Testis (tissue), 2 donors: ENCODE measurements at regions not wholly inside any gene's neighbourhood (a gene's known extent, or its start where the extent isn't known, plus 50 kb on each side); places are given as distances from the start of the nearest gene placed in this dataset.

Experiments used
- DNase-seq: peaks from one replicate; pipeline ENCODE4 v3.0.0-alpha.2; 2019
- H3K27ac ChIP-seq, 2 donors: fragments of 200-600 bp; sonication (generic); one replicate each; pipeline ENCODE4 v1.5.1; 2019
- H3K27me3 ChIP-seq: fragments of 200-600 bp; sonication (generic); one replicate; pipeline ENCODE4 v1.5.1; 2019
- H3K36me3 ChIP-seq: fragments of 200-600 bp; sonication (generic); one replicate; pipeline ENCODE4 v1.5.1; 2017; ENCODE audit warnings: low read depth; ENCODE audit errors: missing control alignments
- H3K4me1 ChIP-seq: fragments of 200-600 bp; sonication (generic); one replicate; pipeline ENCODE4 v1.5.1; 2019
- H3K4me3 ChIP-seq, 2 donors: fragments of 200-600 bp; sonication (generic); one replicate each; pipeline ENCODE4 v1.5.1; 2017 to 2019
- H3K9me3 ChIP-seq: fragments of 200-600 bp; sonication (generic); one replicate; pipeline ENCODE4 v1.5.1; 2017
- POLR2A ChIP-seq: fragments of 450-650 bp; IDR thresholded peaks from one replicate; pipeline ENCODE4 v1.6.1; 2017; ENCODE audit warnings: antibody characterized with exemption, mild to moderate bottlenecking, moderate library complexity
- WGBS, 2 donors: methylation state at CpG; one replicate each; pipeline ENCODE4 v1.1.5; 2018; 5-methylcytosine and 5-hydroxymethylcytosine counted together
- intact Hi-C: fragments of 100-400 bp; cut with DNase I; formaldehyde crosslinking; loops from one replicate; pipeline ENCODE4 v1.15.1; 2023; ENCODE audit warnings: low total_unique reads
- TF ChIP-seq, protein P1 (sequence below), 3 experiments: fragments of 450-650 bp in 2 of 3; fragments of 200-600 bp in 1 of 3; sonication (generic) in 1 of 3; IDR thresholded peaks; one replicate each; pipeline ENCODE4 v1.5.1; 2016 to 2019; ENCODE audit warnings: antibody characterized with exemption in 3 of 3, mild to moderate bottlenecking in 2 of 3, moderate library complexity in 1 of 3

DNA sequence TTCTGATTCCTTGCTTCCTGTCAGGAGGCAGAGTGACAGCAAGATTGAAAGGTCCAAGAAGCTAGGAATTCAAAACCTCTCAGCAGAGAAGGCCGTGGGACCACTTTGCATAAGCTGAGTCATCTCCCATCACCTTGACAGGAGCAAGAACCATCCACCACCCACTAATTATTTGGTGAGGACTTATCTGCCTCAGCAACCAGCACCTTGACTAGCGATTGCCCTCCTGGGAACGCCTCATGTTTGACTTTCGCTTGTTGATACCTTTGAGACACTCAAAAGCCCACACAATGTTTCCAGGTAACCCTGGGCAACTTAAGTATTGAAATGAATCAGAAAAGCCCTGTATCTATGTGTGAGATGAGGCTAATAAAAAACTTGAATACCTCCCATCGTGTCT, 233.5 kb upstream of the GYPA start:
- TF ChIP-seq POLR2A: no peak
- TF ChIP-seq, protein P1, sequence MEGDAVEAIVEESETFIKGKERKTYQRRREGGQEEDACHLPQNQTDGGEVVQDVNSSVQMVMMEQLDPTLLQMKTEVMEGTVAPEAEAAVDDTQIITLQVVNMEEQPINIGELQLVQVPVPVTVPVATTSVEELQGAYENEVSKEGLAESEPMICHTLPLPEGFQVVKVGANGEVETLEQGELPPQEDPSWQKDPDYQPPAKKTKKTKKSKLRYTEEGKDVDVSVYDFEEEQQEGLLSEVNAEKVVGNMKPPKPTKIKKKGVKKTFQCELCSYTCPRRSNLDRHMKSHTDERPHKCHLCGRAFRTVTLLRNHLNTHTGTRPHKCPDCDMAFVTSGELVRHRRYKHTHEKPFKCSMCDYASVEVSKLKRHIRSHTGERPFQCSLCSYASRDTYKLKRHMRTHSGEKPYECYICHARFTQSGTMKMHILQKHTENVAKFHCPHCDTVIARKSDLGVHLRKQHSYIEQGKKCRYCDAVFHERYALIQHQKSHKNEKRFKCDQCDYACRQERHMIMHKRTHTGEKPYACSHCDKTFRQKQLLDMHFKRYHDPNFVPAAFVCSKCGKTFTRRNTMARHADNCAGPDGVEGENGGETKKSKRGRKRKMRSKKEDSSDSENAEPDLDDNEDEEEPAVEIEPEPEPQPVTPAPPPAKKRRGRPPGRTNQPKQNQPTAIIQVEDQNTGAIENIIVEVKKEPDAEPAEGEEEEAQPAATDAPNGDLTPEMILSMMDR (IDR thresholded peaks at IDR 0.05): no peak
- Histone ChIP-seq H3K27me3 (no peaks in the 10 kb centered on the region), H3K4me1 (no peaks in the 10 kb centered on the region), H3K27ac (no peak overlapping the region), H3K36me3 (no peaks in the 10 kb centered on the region), H3K4me3 (no peak overlapping the region), H3K9me3 (no peaks in the 10 kb centered on the region)
- intact Hi-C loops: no loop called here
- DNase-seq: no peak
- WGBS, 2 donors: 84 to 94% methylated on average over 5 of the region's 5 CpGs

DNA sequence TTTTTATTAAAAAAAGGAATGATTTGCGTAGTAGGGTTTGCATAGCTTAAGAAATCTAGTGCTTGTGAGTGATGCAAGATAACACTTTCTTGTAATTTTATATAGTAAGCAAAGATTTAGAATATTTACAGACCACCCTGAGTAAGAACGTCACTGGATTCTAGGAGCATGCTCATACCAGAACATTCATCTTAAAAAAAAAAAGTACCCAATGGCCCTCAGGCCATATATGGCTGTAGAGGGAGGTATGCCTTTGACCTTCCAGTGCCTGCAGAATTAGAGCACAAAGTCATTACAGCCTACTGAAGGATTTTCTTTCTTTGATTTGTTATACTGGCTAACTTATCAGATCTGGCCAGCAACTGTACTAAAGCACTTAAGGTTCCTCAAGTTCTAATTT, 236.3 kb upstream of the GYPA start:
- no peak for DNase-seq
- Histone ChIP-seq H3K4me3 (no peak overlapping the region), H3K36me3 (no peaks in the 10 kb centered on the region), H3K9me3 (no peaks in the 10 kb centered on the region), H3K27ac (no peak overlapping the region), H3K27me3 (no peaks in the 10 kb centered on the region), H3K4me1 (no peaks in the 10 kb centered on the region)
- TF ChIP-seq POLR2A: no peak
- TF ChIP-seq, protein P1 (IDR thresholded peaks at IDR 0.05): no peak
- WGBS, 2 donors: 68 to 78% methylated on average over 2 of the region's 2 CpGs
- intact Hi-C loops: no loop called here

DNA sequence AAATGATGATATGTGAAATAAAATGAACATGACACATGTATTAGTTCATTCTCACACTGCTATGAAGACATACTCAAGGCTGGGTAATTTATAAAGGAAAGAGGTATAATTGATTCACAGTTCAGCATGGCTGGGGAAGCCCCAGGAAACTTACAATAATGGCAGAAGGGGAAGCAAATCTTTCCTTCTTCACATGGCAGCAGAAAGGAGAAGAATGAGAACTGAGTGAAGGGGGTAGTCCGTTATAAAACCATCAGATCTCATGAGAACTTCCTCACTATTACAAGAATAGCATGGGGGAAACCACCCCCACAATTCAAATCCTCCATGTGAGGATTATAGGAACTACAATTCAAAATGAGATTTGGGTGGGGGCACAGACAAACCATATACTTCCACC, 243.9 kb upstream of the GYPA start:
- TF ChIP-seq, protein P1 (IDR thresholded peaks at IDR 0.05): no peak
- DNase-seq: no peak
- Histone ChIP-seq H3K4me3 (no peak overlapping the region), H3K36me3 (no peaks in the 10 kb centered on the region), H3K4me1 (no peaks in the 10 kb centered on the region), H3K27ac (no peak overlapping the region), H3K27me3 (no peaks in the 10 kb centered on the region), H3K9me3 (no peaks in the 10 kb centered on the region)
- intact Hi-C loops: no loop called here
- 79 to 94% methylated on average over 1 of the region's 1 CpG for whole genome bisulfite sequencing, 2 donors

DNA sequence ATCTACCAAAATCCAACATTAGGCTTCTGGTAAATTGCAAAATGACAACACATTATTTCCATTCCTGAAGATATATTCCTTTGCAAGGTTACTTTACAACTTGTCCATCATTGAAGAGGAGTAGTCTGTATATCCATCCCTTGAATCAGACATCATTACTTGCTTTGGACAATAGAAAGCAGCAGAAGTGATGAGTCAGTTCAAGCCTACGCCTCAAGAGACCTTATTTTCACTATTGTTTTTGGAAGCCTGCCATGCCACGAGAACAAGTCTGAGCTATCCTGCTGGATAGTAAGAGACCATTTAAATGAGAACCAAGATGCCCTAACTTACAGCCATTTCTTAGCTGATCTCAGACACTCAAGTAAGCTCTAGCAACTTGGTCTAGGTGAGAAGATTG, 246.0 kb upstream of the HHIP start:
- H3K27me3 ChIP-seq: no peaks in the 10 kb centered on the region
- WGBS, 2 donors: 32 to 37% methylated on average over 2 of the region's 2 CpGs
- TF ChIP-seq, protein P1 (IDR thresholded peaks at IDR 0.05): no peak
- TF ChIP-seq POLR2A: no peak
- no peaks in the 10 kb centered on the region for H3K9me3 ChIP-seq
- H3K36me3 ChIP-seq: no peaks in the 10 kb centered on the region
- no peak for DNase-seq
- no peaks in the 10 kb centered on the region for H3K4me1 ChIP-seq
- H3K4me3 ChIP-seq: no peak overlapping the region
- H3K27ac ChIP-seq: no peak overlapping the region
- intact Hi-C loops: no loop called here

DNA sequence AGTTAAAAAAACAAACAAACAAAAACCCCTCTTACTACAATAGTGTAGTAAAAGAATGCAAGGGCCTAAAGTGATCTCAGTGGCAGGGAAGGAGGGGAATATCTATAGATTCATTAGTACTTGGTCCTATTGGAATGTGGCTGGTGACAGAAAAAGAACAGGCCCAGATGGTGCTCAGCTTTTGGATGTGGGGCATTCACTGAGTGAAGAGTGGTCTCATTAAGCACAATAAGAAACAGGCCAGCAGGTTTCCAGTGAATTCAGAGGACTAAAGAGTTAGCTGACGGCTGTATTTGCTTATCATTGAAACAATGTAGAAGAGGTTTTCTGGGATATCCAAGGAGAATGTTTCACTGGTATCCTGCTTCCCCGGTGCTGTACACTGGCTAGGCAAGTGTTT, 243.8 kb upstream of the HHIP start:
- Histone ChIP-seq H3K4me3 (no peak overlapping the region), H3K36me3 (no peaks in the 10 kb centered on the region), H3K27me3 (no peaks in the 10 kb centered on the region), H3K9me3 (no peaks in the 10 kb centered on the region), H3K27ac (no peak overlapping the region), H3K4me1 (no peaks in the 10 kb centered on the region)
- DNase-seq: no peak
- intact Hi-C loops: no loop called here
- 60 to 65% methylated on average over 2 of the region's 2 CpGs for WGBS, 2 donors
- TF ChIP-seq, protein P1 (IDR thresholded peaks at IDR 0.05): no peak
- TF ChIP-seq POLR2A: no peak
